ENCODE measurements at regions not wholly inside any gene's neighbourhood (a gene's known extent, or its start where the extent isn't known, plus 50 kb on each side); places are given as distances from the start of the nearest gene placed in this dataset.

DNA sequence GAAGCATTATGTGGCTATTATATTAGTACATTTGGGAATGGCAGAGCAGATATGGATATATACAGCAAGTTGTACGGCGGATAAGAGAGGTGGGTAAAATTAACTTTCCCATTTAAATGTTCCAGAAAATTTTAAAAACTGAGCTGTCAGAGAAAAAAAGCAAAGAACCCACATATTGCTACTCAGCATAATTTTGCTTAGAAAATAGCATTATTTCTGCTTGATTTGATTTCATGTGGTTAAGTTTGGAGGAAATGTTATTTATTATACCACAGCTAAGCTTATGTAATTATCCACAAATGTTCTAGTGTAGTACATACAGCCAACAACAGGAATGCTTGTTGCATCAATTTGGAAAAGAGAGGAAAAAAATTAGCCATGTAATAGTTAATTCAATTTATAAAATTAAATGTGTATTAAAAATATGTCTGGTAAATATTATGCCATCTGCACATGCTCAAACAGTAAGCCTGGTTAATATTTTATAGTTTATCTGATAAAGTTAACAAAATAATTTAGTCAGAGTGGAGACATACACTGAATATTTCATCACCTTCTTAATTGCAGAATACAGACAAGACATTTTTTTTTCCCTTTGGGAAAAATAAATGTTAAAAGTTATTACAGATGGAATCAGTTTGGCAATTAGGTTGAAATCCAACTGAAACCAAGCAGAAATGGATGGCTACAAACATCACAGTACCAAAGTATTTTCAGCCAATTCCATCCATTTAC lies 172.1 kb upstream of the ID4 start:
- DNase-seq (ENCODE audit: low read depth in 2 of 2), result no peak

GRCh38 chr6:19665613-19665909 lies 171.6 kb upstream of the ID4 start:
- no peak for DNase-seq (ENCODE audit: low read depth in 2 of 2)

DNA sequence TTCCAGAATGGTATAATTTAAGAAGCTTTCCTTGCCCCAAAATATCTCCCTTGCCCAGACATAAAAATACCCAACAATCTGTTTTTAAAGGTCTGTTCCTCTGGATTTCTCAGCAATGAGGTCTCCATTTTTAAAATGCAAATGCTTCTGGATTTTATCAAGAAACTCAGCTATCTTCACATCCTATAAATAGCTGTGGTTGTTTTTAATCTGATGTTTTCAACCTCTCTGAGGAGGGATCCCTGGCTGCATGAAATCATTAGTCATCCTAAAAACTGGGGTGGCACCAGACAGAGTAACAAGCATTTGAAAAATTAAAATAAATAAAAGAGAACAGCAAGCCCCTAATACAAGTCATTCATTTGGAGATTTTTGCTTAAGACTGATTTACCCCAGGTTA lies 168.5 kb upstream of the ID4 start:
- no peak for DNase-seq (ENCODE audit: low read depth in 2 of 2)

DNA sequence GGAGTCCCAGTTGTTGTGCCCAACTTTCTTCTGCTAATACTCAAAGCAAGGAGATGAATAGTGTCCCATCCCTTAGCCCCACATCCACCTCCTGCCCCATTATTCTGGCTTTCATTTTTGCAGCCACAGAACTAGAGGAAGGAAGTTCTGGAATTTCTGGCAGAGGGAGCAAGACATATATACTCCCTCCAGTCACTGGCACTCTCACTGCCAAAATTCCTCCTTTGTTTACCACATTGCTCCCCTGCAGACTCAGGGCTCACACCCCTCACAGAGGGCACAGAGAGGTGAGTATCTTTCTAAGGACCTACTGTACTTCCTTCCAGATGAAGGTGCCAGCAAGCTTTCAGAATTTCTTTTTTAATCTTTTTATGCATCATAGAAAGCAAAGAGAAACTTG lies 168.0 kb upstream of the ID4 start:
- no peak for DNase-seq (ENCODE audit: low read depth in 2 of 2)

DNA sequence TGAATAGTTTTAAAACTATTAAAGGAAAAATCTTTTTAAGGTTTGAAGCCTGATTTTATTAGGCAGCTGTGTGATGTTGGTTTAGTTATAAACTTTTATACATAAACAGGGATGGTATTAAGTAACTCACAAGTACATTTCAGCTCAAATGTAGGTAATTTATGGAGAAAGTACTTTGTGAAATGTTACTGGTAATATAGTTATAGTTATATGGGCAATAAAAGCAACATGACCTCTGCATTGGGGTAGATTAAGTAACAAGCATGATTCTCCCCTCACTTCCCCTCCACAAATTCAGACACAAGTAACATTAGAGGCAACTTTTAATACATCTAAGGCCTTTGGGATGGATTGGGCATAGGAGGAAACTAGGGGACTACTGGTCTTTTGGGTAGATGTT lies 154.3 kb upstream of the ID4 start:
- no peak for DNase-seq (ENCODE audit: low read depth in 2 of 2)

DNA sequence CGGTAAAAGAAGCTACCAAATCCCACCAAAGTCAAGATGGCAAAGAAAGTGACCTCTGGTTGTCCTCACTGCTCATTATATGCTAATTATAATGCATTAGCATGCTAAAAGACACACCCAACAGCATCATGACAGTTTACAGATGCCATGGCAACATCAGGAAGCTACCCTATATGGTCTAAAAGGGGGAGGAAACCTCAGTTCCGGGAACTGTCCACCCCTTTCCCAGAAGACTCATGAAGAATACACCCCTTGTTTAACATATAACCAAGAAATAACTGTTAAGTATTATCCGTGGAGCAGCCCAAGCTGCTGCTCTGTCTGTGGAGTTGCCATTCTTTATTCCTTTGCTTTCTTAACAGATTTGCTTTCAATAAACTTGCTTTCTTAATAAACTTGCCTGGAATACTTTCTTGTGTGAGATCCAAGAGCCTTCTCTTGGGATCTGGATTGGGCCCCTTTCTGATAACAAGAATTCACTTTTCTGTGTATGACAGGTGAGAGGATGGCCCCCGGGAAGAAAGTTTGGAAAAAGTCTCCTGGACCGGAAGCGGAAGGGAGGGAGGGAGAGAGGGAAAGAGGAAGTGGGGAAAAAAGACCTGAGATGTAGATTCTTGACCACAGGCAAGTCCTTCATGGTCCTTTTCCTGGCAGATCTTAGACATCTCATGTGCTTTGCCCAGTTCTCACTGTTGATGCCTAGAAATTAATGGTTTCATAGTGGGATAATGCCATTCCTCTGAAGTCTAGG lies 146.7 kb upstream of the ID4 start:
- no peak for DNase-seq (ENCODE audit: low read depth in 2 of 2)

DNA sequence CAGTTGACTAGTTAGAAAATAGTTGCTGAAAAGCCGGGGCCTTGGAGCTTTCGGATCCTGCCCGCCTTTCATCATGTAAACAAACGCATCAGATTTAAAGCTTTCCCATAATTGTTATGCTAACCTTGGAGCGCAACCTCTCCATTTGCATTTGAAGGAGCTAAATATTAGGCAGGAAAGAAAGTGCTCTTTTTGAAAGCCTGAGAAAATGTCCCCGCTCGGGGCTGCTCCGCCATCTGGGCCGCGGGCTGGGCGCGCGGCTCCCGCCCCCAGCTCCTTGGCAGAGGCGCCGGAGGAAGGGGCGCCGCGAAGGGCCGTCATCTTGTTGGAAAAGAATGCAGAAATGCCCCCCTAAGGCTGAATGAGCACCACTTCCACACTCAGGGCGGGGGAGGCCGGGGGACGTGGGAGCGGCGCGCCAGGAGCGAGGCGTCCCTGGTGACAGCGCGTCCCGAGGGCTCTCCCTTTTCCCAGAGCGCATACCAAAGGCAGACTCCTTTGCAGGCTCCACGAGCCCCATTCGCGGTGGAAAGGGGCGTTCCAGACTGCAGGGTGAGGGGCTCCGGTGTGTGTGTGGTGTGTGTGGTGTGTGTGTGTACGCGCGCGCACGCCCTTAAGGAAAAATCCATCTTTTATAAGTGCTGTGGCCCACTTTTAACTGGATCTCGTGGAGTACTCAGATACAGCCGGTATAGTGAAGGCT lies 145.6 kb upstream of the ID4 start:
- no peak for DNase-seq (ENCODE audit: low read depth in 2 of 2)

GRCh38 chr6:19692506-19693298 lies 144.5 kb upstream of the ID4 start:
- no peak for DNase-seq (ENCODE audit: low read depth in 2 of 2)

- DNase-seq (ENCODE audit: low read depth in 2 of 2), result no peak
These were observed 142.5 kb upstream of the ID4 start for GRCh38 chr6:19694697-19695096.

DNA sequence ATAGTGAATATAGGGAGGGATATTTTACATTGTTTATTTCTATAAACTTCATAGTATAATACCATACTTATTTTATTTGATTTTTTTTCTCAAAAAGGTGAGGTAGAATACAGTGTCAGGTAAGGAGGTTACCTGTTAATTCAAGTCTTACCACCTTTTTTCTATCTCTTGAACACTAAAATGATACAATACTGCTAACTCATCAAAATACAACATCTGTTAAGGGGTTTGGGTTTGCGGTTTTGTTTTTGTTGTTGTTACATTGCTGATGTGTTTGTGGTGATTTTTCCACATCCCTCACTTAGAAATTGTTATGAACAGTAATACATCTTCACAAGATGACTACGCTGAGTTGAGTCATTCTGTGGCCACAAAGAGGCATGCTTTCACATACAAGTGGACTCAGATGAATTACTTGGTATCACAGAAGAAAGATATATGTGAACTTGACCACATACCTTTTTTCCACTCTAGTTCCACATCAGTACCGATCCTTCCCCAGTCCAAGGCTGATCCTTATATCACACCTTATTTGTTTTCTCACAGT lies 139.4 kb upstream of the ID4 start:
- DNase-seq (ENCODE audit: low read depth in 2 of 2), result no peak

DNA sequence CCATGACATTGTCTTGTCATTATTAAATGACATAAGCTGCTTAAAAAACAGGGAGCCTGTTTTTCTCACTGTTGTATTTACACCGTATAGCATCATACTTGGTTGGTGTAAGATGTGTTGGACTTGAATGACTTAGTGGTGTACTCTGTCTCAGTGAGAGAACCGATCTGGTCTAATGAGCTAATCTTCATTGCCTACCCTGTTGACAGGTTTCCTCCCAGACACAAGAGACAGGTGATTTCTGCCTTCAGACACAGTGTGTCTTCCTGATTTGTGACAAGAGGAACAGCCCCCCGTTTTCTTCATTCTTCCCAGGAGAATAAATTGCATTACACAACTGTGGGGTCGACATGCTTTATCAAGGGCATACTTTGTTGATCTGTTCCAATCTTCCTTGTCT lies 137.2 kb upstream of the ID4 start:
- DNase-seq (ENCODE audit: low read depth in 2 of 2), result no peak

DNA sequence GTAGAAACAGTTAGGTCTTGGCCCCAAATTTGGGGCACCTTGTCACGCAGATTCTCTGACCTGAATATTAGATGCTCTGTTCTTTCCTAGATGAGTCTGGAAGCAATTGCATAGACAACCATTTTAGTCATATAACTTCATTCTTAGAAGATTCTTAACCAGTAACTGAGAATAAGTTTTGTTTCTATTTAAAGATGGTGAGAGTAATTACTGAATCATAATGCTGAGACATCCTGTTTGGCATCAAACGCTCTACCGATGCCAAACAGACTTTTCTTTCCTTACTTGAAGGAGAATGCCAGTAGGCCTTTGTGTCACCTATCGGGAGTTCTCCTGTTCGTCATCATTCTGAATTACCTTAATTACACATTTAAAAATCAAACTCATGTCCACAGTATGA lies 131.6 kb upstream of the ID4 start:
- DNase-seq (ENCODE audit: low read depth in 2 of 2), result no peak

- no peak for DNase-seq (ENCODE audit: low read depth in 2 of 2)
These were observed 125.0 kb upstream of the ID4 start for GRCh38 chr6:19712012-19712688.

DNA sequence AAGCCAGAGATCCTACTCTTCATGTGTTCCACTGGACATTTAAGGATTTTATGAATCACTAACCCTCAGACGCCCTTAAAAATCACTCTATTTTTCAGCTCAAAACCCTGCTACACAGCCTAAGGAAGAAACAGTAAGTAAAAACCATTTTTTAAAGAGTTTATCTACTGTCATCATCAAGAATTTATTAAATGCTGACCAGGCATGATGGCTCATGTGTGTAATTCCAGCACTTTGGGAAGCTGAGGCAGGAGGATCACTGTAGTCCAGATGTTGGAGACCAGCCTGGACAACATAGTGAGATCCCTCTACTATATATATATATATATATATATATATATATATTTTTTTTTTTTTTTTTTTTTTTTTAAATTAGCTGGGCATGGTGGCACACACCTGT lies 124.2 kb upstream of the ID4 start:
- DNase-seq (ENCODE audit: low read depth in 2 of 2), result no peak

GRCh38 chr6:19713411-19713810 lies 123.8 kb upstream of the ID4 start:
- no peak for DNase-seq (ENCODE audit: low read depth in 2 of 2)

- DNase-seq (ENCODE audit: low read depth in 2 of 2), result no peak
These were observed 123.2 kb upstream of the ID4 start for GRCh38 chr6:19713984-19714383.

- DNase-seq (ENCODE audit: low read depth in 2 of 2), result no peak
These were observed 122.6 kb upstream of the ID4 start for GRCh38 chr6:19714434-19715166.

DNA sequence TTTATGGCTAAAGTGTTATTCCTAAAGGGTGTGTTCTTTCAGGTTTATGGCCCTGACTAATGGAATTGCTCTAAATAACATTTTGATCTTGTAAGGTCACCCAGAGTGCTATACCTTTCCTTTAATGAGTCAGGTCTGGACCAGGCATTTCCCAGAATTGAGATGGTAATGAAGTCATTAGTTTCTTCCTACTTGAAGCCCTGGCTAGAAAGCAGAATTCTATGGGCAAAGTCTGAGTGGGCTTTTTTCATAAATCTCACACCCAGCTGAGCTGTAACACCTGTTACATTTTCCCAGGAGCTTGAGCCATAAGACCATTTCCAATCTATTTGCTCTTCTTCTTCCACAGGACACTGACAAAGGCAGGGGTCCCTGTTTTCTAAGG lies 122.0 kb upstream of the ID4 start:
- no peak for DNase-seq (ENCODE audit: low read depth in 2 of 2)

DNA sequence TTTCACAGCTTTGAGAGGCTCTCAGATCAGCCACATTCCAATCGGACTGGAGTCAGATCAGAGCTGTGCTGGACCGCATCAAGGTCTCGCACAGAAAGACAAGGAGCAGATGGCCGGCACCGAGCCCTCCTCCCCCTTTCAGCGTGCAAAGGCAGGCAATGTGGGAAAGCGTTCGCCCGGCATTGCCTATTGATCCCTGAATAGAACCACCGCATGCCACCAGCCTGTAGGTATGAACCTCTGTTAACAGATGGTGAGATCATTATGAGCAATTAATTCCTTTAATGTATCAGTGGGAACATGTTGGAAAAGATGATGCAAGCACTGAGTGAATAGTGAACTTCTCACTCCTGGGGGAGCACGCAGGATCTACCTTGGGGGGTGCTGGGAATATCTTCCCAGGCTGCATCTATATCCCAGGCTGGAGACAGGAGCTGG lies 117.5 kb upstream of the ID4 start:
- no peak for DNase-seq (ENCODE audit: low read depth in 2 of 2)

- DNase-seq (ENCODE audit: low read depth in 2 of 2), result no peak
These were observed 115.3 kb upstream of the ID4 start for GRCh38 chr6:19721766-19722377.

Measured in dermis microvascular lymphatic vessel endothelial cell (primary cell).